ENCODE measurements at regions not wholly inside any gene's neighbourhood (a gene's known extent, or its start where the extent isn't known, plus 50 kb on each side); places are given as distances from the start of the nearest gene placed in this dataset.
"Not testable (repeated sequence)": the region's sequence is repeated elsewhere in the genome, so short reads cannot be mapped to it uniquely, and the experiment has no call there.

- H3K27me3 Mint-ChIP-seq (ENCODE audit: low read depth), result no peaks in the 10 kb centered on the region
- peaks cover 3% of the 10 kb centered on the region for H3K9me3 Mint-ChIP-seq
- no peak for DNase-seq (ENCODE audit: low read depth, low spot score)
- H3K4me3 Mint-ChIP-seq, result no peak overlapping the region
- H3K36me3 Mint-ChIP-seq (ENCODE audit: low read depth), result no peaks in the 10 kb centered on the region
- no peak for TF ChIP-seq CTCF (conservative IDR thresholded peaks at IDR 0.05)
- no peak overlapping the region for H3K27ac Mint-ChIP-seq (ENCODE audit: unreplicated experiment)
- H3K4me1 Mint-ChIP-seq, result no peaks in the 10 kb centered on the region
Measured at GRCh38 chr4:30208731-30209435, 511.3 kb upstream of the PCDH7 start.

GRCh38 chr4:30215973-30216372 is 504.2 kb upstream of the PCDH7 start:
- not testable (repeated sequence) for H3K27me3 Mint-ChIP-seq (ENCODE audit: low read depth); H3K4me1 Mint-ChIP-seq; DNase-seq (ENCODE audit: low read depth, low spot score); H3K27ac Mint-ChIP-seq (ENCODE audit: unreplicated experiment); H3K4me3 Mint-ChIP-seq; H3K36me3 Mint-ChIP-seq (ENCODE audit: low read depth)
- peaks cover 14% of the 10 kb centered on the region for H3K9me3 Mint-ChIP-seq

GRCh38 chr4:30245140-30245539 is 475.0 kb upstream of the PCDH7 start:
- no peak for TF ChIP-seq CTCF (conservative IDR thresholded peaks at IDR 0.05)
- no peak for DNase-seq (ENCODE audit: low read depth, low spot score)
- H3K36me3 Mint-ChIP-seq (ENCODE audit: low read depth), result no peaks in the 10 kb centered on the region
- H3K4me1 Mint-ChIP-seq, result no peaks in the 10 kb centered on the region
- no peak overlapping the region for H3K4me3 Mint-ChIP-seq
- no peak overlapping the region for H3K27ac Mint-ChIP-seq (ENCODE audit: unreplicated experiment)
- no peaks in the 10 kb centered on the region for H3K27me3 Mint-ChIP-seq (ENCODE audit: low read depth)
- peaks cover 17% of the 10 kb centered on the region for H3K9me3 Mint-ChIP-seq

- Mint-ChIP-seq H3K4me1 (no peaks in the 10 kb centered on the region), H3K9me3 (peaks cover 7% of the 10 kb centered on the region), H3K4me3 (no peak overlapping the region), H3K27me3 (ENCODE audit: low read depth) (no peaks in the 10 kb centered on the region), H3K27ac (ENCODE audit: unreplicated experiment) (no peak overlapping the region), H3K36me3 (ENCODE audit: low read depth) (no peaks in the 10 kb centered on the region)
- DNase-seq (ENCODE audit: low read depth, low spot score), result no peak
- TF ChIP-seq CTCF (conservative IDR thresholded peaks at IDR 0.05), result no peak
Measured at GRCh38 chr4:30256116-30256832, 463.9 kb upstream of the PCDH7 start.

GRCh38 chr4:30258949-30259348 is 461.2 kb upstream of the PCDH7 start:
- TF ChIP-seq CTCF (conservative IDR thresholded peaks at IDR 0.05), result no peak
- no peaks in the 10 kb centered on the region for H3K4me1 Mint-ChIP-seq
- no peaks in the 10 kb centered on the region for H3K9me3 Mint-ChIP-seq
- no peaks in the 10 kb centered on the region for H3K36me3 Mint-ChIP-seq (ENCODE audit: low read depth)
- no peak overlapping the region for H3K4me3 Mint-ChIP-seq
- no peak for DNase-seq (ENCODE audit: low read depth, low spot score)
- H3K27me3 Mint-ChIP-seq (ENCODE audit: low read depth), result no peaks in the 10 kb centered on the region
- H3K27ac Mint-ChIP-seq (ENCODE audit: unreplicated experiment), result no peak overlapping the region

GRCh38 chr4:30262379-30262778 is 457.8 kb upstream of the PCDH7 start:
- H3K27me3 Mint-ChIP-seq (ENCODE audit: low read depth), result no peaks in the 10 kb centered on the region
- no peak overlapping the region for H3K27ac Mint-ChIP-seq (ENCODE audit: unreplicated experiment)
- no peak for TF ChIP-seq CTCF (conservative IDR thresholded peaks at IDR 0.05)
- no peaks in the 10 kb centered on the region for H3K4me1 Mint-ChIP-seq
- no peaks in the 10 kb centered on the region for H3K36me3 Mint-ChIP-seq (ENCODE audit: low read depth)
- H3K9me3 Mint-ChIP-seq, result no peaks in the 10 kb centered on the region
- H3K4me3 Mint-ChIP-seq, result no peak overlapping the region
- DNase-seq (ENCODE audit: low read depth, low spot score), result no peak
